GM23248 (cell line): ENCODE measurements at regions not wholly inside any gene's neighbourhood (a gene's known extent, or its start where the extent isn't known, plus 50 kb on each side); places are given as distances from the start of the nearest gene placed in this dataset.

Source experiments
- DNase-seq: peaks from one replicate; pipeline ENCODE4 v3.0.0-alpha.2; 2015
- H2AFZ ChIP-seq: fragments of 200-600 bp; sonication (generic); 2 replicates; pipeline ENCODE4 v1.6.1; 2016; ENCODE audit warnings: antibody characterized with exemption
- H3F3A ChIP-seq: fragments of 200-600 bp; sonication (generic); 2 replicates; pipeline ENCODE4 v1.6.1; 2016; ENCODE audit warnings: mild to moderate bottlenecking, antibody characterized with exemption, mixed run types; ENCODE audit not compliant: insufficient read depth
- H3K27ac ChIP-seq: fragments of 200-600 bp; sonication (generic); 2 replicates; pipeline ENCODE4 v1.5.1; 2016; ENCODE audit warnings: mild to moderate bottlenecking
- H3K27me3 ChIP-seq: fragments of 200-600 bp; sonication (generic); replicated peaks from 2 replicates; pipeline ENCODE4 v1.6.1; 2016; ENCODE audit warnings: mild to moderate bottlenecking; ENCODE audit not compliant: insufficient read depth
- H3K36me3 ChIP-seq: fragments of 200-600 bp; sonication (generic); 2 replicates; pipeline ENCODE4 v1.6.1; 2016; ENCODE audit warnings: low read depth, mild to moderate bottlenecking
- H3K4me1 ChIP-seq: fragments of 200-600 bp; sonication (generic); 2 replicates; pipeline ENCODE4 v1.6.1; 2016; ENCODE audit warnings: mild to moderate bottlenecking; ENCODE audit not compliant: insufficient read depth
- H3K4me2 ChIP-seq: fragments of 200-600 bp; sonication (generic); one replicate; pipeline ENCODE4 v1.6.1; 2016; ENCODE audit warnings: mild to moderate bottlenecking; ENCODE audit not compliant: unreplicated experiment
- H3K4me3 ChIP-seq: fragments of 200-600 bp; sonication (generic); 2 replicates; pipeline ENCODE4 v1.5.1; 2016; ENCODE audit warnings: mild to moderate bottlenecking
- H3K79me2 ChIP-seq: fragments of 200-600 bp; sonication (generic); 2 replicates; pipeline ENCODE4 v1.6.1; 2016; ENCODE audit warnings: mild to moderate bottlenecking; ENCODE audit not compliant: insufficient read depth
- H3K9ac ChIP-seq: fragments of 200-600 bp; sonication (generic); 2 replicates; pipeline ENCODE4 v1.6.1; 2016; ENCODE audit warnings: mild to moderate bottlenecking
- H3K9me2 ChIP-seq: fragments of 200-600 bp; sonication (generic); 2 replicates; pipeline ENCODE4 v1.6.1; 2016; ENCODE audit warnings: mixed run types, mild to moderate bottlenecking, moderate library complexity; ENCODE audit not compliant: insufficient read depth
- H3K9me3 ChIP-seq: fragments of 200-600 bp; sonication (generic); one replicate; pipeline ENCODE4 v1.6.1; 2017; ENCODE audit warnings: low read depth
- H4K20me1 ChIP-seq: fragments of 200-600 bp; sonication (generic); 2 replicates; pipeline ENCODE4 v1.6.0; 2016; ENCODE audit not compliant: insufficient read depth
- EZH2 ChIP-seq: fragments of 200-600 bp; sonication (generic); IDR thresholded peaks from 2 replicates; pipeline ENCODE4 v1.6.1; 2018; ENCODE audit warnings: antibody characterized with exemption, mild to moderate bottlenecking; ENCODE audit not compliant: insufficient read depth, poor library complexity, severe bottlenecking
- EZH2phosphoT487 ChIP-seq: fragments of 200-600 bp; sonication (generic); IDR thresholded peaks from 2 replicates; pipeline ENCODE4 v1.6.1; 2018; ENCODE audit warnings: antibody characterized with exemption, moderate library complexity, mild to moderate bottlenecking, low read depth; ENCODE audit not compliant: insufficient read depth
- WGBS, 2 experiments: methylation state at CpG; one replicate each; pipeline ENCODE4 v1.1.6; 2015 to 2017; ENCODE audit warnings: low lambda C conversion rate in 2 of 2, low coverage in 1 of 2; ENCODE audit errors: missing lambda C conversion rate in 2 of 2; 5-methylcytosine and 5-hydroxymethylcytosine counted together
- in situ Hi-C: fragments of 300-500 bp; cut with MboI; formaldehyde crosslinking; loops from 2 replicates; pipeline ENCODE4 v1.15.0; 2020

DNA sequence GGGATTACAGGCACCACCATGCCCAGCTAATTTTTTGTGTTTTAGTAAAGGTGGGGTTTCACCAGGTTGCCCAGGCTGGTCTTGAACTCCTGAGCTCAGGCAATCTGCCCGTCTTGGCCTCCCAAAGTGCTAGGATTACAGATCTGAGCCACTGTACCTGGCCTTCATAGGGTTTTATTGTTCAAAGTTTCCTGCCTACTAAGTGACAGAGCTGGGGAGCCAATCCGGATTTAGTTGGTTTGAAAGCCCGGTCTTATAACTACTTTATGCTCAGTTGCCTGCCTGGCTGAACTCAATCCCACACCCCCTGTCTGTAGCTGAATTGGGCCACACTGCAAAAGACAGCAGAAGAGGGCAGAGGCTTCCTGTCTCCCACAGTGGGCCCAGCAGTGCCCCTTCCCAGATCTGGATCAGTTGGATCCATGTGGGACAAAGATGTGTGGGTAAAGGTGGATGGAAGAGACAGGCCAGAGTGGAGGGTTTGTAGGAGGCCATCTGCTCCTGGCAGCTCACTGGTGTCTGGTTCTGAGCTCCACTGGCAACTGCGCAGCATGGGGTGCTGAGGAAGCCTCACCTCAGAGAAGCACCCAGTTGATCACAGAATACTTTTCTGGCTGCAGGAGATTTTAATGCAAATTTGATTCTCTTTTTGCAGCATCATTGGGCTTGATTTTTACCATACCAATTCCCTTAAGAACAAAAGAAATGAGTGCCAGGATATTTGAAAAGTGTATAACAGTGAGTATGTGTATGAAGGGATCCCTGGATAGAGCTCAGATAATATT is 144.9 kb downstream of the DDX1 start:
- no peak overlapping the region for H3K4me2 ChIP-seq
- TF ChIP-seq EZH2 (no peak), EZH2phosphoT487 (no peak)

GRCh38 chr2:15737314-15738224 is 145.9 kb downstream of the DDX1 start:
- 50 to 59% methylated on average over 5 of the region's 5 CpGs for WGBS, 2 experiments
- in situ Hi-C loops: no loop called here
- H3K27ac ChIP-seq: no peak overlapping the region
- H3K4me1 ChIP-seq: peaks cover 14% of the 10 kb centered on the region
- no peak for TF ChIP-seq EZH2phosphoT487
- no peak for TF ChIP-seq EZH2
- no peaks in the 10 kb centered on the region for H3K36me3 ChIP-seq
- H3K4me2 ChIP-seq: no peak overlapping the region
- no peaks in the 10 kb centered on the region for H4K20me1 ChIP-seq
- no peaks in the 10 kb centered on the region for H3K79me2 ChIP-seq
- no peaks in the 10 kb centered on the region; the same call in 1 of the 2 replicates for H3F3A ChIP-seq
- H3K9me3 ChIP-seq: peaks cover 2% of the 10 kb centered on the region
- H3K9ac ChIP-seq: no peak overlapping the region
- H3K27me3 ChIP-seq: peaks cover 29% of the 10 kb centered on the region
- no peaks in the 10 kb centered on the region for H3K9me2 ChIP-seq
- no peak for DNase-seq
- H2AFZ ChIP-seq: no peak overlapping the region
- H3K4me3 ChIP-seq: no peak overlapping the region

More for the DNA sequence above, 144.9 kb downstream of the DDX1 start:
- Histone ChIP-seq H2AFZ (no peak overlapping the region), H3K9me3 (peaks cover 2% of the 10 kb centered on the region), H4K20me1 (no peaks in the 10 kb centered on the region), H3F3A (no peaks in the 10 kb centered on the region; the same call in 1 of the 2 replicates), H3K4me3 (no peak overlapping the region), H3K36me3 (no peaks in the 10 kb centered on the region), H3K27me3 (peaks cover 37% of the 10 kb centered on the region), H3K27ac (no peak overlapping the region), H3K9ac (no peak overlapping the region), H3K4me1 (peaks cover 14% of the 10 kb centered on the region), H3K9me2 (no peaks in the 10 kb centered on the region), H3K79me2 (no peaks in the 10 kb centered on the region)
- 55 to 58% methylated on average over 4 of the region's 4 CpGs for WGBS, 2 experiments
- no peak for DNase-seq
- in situ Hi-C loops: no loop called here

DNA sequence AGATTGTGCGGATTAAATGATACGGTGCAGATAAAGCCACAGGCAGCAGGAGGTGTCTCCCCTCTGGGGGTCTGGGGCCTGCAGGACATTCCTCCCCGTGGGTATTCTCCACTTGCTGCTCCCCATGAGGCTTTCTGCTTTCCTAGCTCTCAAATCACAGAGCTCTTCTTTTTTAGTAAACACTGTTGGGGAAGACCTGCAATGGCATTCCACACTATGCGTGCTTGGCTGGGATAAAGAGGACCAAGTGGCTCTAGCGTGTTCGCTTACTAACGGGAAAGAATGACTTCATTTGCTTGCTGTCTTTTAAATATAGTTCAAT is 146.5 kb downstream of the DDX1 start:
- in situ Hi-C loops: no loop called here

GRCh38 chr2:15738943-15739342 is 147.3 kb downstream of the DDX1 start:
- WGBS, 2 experiments: 57 to 60% methylated on average over 5 of the region's 5 CpGs
- Histone ChIP-seq H3K4me3 (no peak overlapping the region), H3K9me2 (no peaks in the 10 kb centered on the region), H3K27me3 (peaks cover 18% of the 10 kb centered on the region), H4K20me1 (no peaks in the 10 kb centered on the region), H3K9ac (no peak overlapping the region), H3K79me2 (no peaks in the 10 kb centered on the region), H3F3A (no peaks in the 10 kb centered on the region; the same call in 1 of the 2 replicates), H2AFZ (no peak overlapping the region), H3K4me2 (no peak overlapping the region), H3K4me1 (peaks cover 2% of the 10 kb centered on the region), H3K36me3 (no peaks in the 10 kb centered on the region), H3K9me3 (peaks cover 2% of the 10 kb centered on the region), H3K27ac (no peak overlapping the region)
- no peak for TF ChIP-seq EZH2
- no peak for DNase-seq
- in situ Hi-C loops: no loop called here

More for the DNA sequence above, 146.5 kb downstream of the DDX1 start:
- Histone ChIP-seq H3K4me2 (no peak overlapping the region), H3F3A (no peaks in the 10 kb centered on the region; the same call in 1 of the 2 replicates), H3K4me3 (no peak overlapping the region), H2AFZ (no peak overlapping the region), H3K9me2 (no peaks in the 10 kb centered on the region), H3K27ac (no peak overlapping the region), H3K36me3 (no peaks in the 10 kb centered on the region), H3K27me3 (peaks cover 23% of the 10 kb centered on the region), H3K4me1 (peaks cover 10% of the 10 kb centered on the region), H3K9ac (no peak overlapping the region), H3K9me3 (peaks cover 2% of the 10 kb centered on the region), H3K79me2 (no peaks in the 10 kb centered on the region), H4K20me1 (no peaks in the 10 kb centered on the region)
- TF ChIP-seq EZH2phosphoT487 (no peak), EZH2 (no peak)
- 76 to 80% methylated on average over 7 of the region's 7 CpGs for WGBS, 2 experiments
- DNase-seq: no peak
